GM12872 (cell line): ENCODE measurements at regions not wholly inside any gene's neighbourhood (a gene's known extent, or its start where the extent isn't known, plus 50 kb on each side); places are given as distances from the start of the nearest gene placed in this dataset.

Experiments used
- TF ChIP-seq, protein P1 (sequence below): IDR thresholded peaks from 3 replicates; pipeline ENCODE4 v1.5.1; 2011; ENCODE audit warnings: low read depth, mild to moderate bottlenecking, low read length, moderate library complexity; ENCODE audit not compliant: insufficient read depth

- TF ChIP-seq, protein P1, sequence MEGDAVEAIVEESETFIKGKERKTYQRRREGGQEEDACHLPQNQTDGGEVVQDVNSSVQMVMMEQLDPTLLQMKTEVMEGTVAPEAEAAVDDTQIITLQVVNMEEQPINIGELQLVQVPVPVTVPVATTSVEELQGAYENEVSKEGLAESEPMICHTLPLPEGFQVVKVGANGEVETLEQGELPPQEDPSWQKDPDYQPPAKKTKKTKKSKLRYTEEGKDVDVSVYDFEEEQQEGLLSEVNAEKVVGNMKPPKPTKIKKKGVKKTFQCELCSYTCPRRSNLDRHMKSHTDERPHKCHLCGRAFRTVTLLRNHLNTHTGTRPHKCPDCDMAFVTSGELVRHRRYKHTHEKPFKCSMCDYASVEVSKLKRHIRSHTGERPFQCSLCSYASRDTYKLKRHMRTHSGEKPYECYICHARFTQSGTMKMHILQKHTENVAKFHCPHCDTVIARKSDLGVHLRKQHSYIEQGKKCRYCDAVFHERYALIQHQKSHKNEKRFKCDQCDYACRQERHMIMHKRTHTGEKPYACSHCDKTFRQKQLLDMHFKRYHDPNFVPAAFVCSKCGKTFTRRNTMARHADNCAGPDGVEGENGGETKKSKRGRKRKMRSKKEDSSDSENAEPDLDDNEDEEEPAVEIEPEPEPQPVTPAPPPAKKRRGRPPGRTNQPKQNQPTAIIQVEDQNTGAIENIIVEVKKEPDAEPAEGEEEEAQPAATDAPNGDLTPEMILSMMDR = no peak
Observed at GRCh38 chr16:75916451-75916850, 190.2 kb upstream of the CPHXL start.

DNA sequence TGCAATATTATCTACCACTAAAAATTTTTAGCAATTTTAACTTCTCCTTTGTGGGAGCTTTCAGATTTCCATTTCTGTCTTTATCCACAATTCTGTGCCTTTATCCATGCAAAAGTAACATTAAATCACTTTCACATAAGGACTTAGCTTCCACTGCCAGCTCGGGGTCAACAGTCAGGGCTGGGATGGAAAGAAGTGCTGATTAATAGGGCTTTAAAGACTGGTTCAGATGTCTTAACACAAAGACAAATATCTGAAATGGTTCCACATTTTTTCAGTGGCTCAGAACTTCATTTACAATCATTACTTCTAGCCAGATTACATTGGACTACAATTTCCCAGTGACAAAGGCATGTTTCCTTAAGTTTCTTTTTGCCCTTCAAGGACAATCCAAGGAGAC, 191.8 kb upstream of the CPHXL start:
- TF ChIP-seq, protein P1 = no peak

DNA sequence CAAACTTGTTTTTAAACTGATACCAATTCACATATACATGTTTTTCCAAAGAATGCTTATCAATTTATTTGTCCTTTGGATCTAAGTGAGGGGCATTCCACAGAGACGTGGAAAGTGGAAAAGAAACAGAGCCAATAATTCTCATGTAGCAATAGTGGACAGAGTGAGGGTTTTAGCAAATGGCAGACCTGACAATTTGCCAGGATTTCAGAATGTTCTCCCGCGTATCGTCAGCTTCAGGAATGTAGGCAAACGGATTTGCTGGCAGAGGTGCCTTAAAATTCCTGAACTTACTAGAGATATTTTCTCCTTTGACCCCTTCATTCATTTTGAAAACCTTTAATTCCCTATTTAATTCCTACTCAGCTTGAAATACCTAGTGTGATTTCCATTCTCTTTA, 193.4 kb upstream of the CPHXL start:
- TF ChIP-seq, protein P1 = no peak

GRCh38 chr16:75921281-75921680, 195.0 kb upstream of the CPHXL start:
- TF ChIP-seq, protein P1 = no peak

DNA sequence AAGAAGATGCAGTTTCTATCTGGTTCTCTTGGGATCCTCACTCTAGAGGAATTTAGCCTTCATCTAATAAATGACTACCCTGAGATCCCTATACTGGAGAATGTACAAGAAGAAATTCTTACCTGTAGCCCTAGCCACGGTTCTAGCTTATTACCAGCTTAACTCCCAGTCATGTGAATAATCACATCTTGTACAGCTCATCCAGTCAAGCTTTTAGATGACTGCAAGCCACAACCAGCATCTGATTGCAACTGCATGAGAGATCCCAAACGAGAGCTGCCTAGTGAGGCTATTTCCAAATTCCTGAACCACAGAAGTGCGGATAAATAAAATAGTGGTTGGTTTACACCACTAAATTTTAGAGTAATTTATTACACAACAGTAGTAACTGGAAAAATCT, 196.0 kb upstream of the CPHXL start:
- TF ChIP-seq, protein P1 = no peak

DNA sequence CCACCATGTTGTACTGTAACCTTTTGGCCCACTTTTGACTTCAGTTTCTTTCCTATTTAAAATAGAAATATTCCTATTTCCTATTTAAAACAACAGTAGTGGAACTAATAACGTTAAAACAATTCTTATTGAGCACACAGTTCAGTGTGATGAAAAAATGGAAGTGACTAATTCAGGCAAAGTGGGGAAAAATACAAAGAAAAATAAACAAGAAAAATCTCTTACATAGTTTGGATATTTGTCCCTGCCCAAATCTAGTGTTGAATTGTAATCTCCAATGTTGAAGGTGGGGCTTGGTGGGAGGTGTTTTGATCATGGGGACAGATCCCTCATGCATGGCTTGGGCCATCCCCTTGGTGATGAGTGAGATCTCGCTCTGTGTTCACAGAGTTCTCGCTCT, 198.1 kb upstream of the CPHXL start:
- TF ChIP-seq, protein P1 = no peak

- TF ChIP-seq, protein P1 = no peak
Observed at GRCh38 chr16:75927810-75928209, 201.5 kb upstream of the CPHXL start.

DNA sequence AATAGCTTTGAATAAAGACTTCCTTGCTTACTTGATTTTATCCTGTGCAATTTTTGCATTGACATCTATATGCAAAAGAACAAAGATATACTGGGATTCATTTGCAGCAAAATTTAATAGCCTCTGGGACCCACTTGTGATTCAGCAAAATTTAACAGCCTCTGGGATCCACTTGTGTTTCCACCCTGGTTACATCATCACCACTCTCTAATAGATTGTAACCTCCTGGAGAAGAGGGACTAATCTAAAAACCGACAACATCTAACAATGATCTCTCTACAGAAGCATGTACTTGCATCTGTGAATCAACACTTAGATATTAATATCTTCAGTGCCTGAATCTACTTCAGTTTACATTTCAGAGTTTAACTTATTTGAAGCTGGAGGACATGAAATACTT, 202.0 kb upstream of the CPHXL start:
- TF ChIP-seq, protein P1 = no peak
